Keratinocyte (primary cell): ENCODE measurements at regions not wholly inside any gene's neighbourhood (a gene's known extent, or its start where the extent isn't known, plus 50 kb on each side); places are given as distances from the start of the nearest gene placed in this dataset.

Source experiments
- EZH2 ChIP-seq: IDR thresholded peaks from one replicate; pipeline ENCODE4 v1.6.1; 2012; ENCODE audit warnings: inconsistent platforms, mild to moderate bottlenecking, low read length, moderate library complexity
- TF ChIP-seq, protein P1 (sequence below), 3 experiments: IDR thresholded peaks in 1 of 3; conservative IDR thresholded peaks in 1 of 3; optimal IDR thresholded peaks in 1 of 3; 2 replicates in 2 of 3; 3 replicates in 1 of 3; pipeline versions ENCODE3 to v1.5.1; 2011; ENCODE audit warnings: low read length in 3 of 3, mild to moderate bottlenecking in 3 of 3, moderate library complexity in 2 of 3, control low read depth in 1 of 3, inconsistent platforms in 1 of 3; ENCODE audit not compliant: insufficient read depth in 2 of 3; ENCODE audit errors: extremely low read depth in 1 of 3

- TF ChIP-seq, protein P1, sequence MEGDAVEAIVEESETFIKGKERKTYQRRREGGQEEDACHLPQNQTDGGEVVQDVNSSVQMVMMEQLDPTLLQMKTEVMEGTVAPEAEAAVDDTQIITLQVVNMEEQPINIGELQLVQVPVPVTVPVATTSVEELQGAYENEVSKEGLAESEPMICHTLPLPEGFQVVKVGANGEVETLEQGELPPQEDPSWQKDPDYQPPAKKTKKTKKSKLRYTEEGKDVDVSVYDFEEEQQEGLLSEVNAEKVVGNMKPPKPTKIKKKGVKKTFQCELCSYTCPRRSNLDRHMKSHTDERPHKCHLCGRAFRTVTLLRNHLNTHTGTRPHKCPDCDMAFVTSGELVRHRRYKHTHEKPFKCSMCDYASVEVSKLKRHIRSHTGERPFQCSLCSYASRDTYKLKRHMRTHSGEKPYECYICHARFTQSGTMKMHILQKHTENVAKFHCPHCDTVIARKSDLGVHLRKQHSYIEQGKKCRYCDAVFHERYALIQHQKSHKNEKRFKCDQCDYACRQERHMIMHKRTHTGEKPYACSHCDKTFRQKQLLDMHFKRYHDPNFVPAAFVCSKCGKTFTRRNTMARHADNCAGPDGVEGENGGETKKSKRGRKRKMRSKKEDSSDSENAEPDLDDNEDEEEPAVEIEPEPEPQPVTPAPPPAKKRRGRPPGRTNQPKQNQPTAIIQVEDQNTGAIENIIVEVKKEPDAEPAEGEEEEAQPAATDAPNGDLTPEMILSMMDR (optimal IDR thresholded peaks at IDR 0.05 in 1 of 3, IDR thresholded peaks at IDR 0.05 in 1 of 3, conservative IDR thresholded peaks at IDR 0.05 in 1 of 3; ENCODE audit: extremely low read depth in 1 of 3, insufficient read depth in 2 of 3, low read length in 3 of 3) = no peak
- no peak for TF ChIP-seq EZH2
Observed at GRCh38 chr12:93001407-93001806, 72.3 kb upstream of the EEA1 start.
